ENCODE measurements at regions not wholly inside any gene's neighbourhood (a gene's known extent, or its start where the extent isn't known, plus 50 kb on each side); places are given as distances from the start of the nearest gene placed in this dataset.

DNA sequence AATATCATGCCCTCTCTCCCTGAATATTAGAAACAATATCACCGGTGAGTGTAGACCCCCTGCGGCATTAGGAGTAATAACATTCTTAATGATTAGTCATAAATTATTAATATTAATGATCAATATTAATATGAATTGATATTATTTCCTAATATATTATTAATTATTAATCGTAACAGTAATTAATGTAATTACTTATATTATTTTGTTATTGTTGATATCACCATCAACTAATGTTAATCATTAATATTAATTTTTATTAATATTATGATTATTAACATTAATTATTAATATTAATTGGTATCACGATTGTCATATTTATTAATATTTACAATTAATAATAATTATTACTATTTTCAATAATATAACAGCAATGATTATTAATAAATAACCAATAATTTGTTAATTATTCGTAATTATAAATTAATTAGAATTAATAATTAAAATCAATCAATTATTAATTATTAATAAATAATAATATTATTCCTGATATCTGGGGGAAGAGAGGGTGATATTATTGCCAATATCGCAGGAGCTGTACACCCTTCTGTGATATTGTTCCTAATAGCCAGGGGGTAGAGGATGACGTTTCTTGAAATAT, 528.8 kb upstream of the PCDH20 start:
- TF ChIP-seq, protein P1, sequence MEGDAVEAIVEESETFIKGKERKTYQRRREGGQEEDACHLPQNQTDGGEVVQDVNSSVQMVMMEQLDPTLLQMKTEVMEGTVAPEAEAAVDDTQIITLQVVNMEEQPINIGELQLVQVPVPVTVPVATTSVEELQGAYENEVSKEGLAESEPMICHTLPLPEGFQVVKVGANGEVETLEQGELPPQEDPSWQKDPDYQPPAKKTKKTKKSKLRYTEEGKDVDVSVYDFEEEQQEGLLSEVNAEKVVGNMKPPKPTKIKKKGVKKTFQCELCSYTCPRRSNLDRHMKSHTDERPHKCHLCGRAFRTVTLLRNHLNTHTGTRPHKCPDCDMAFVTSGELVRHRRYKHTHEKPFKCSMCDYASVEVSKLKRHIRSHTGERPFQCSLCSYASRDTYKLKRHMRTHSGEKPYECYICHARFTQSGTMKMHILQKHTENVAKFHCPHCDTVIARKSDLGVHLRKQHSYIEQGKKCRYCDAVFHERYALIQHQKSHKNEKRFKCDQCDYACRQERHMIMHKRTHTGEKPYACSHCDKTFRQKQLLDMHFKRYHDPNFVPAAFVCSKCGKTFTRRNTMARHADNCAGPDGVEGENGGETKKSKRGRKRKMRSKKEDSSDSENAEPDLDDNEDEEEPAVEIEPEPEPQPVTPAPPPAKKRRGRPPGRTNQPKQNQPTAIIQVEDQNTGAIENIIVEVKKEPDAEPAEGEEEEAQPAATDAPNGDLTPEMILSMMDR (IDR thresholded peaks at IDR 0.05), result no peak
- no peak for TF ChIP-seq POLR2A (IDR thresholded peaks at IDR 0.05)

Measured in prostate gland (tissue), 2 donors.